Peyer's patch (tissue), 4 donors: ENCODE measurements at regions not wholly inside any gene's neighbourhood (a gene's known extent, or its start where the extent isn't known, plus 50 kb on each side); places are given as distances from the start of the nearest gene placed in this dataset.

Experiments
- POLR2A ChIP-seq, 2 donors: fragments of 450-650 bp; IDR thresholded peaks; one replicate each; pipeline ENCODE4 v1.5.1; 2017; ENCODE audit warnings: antibody characterized with exemption in 2 of 2, mild to moderate bottlenecking in 2 of 2, moderate library complexity in 2 of 2
- TF ChIP-seq, protein P1 (sequence below), 6 experiments: fragments of 450-650 bp in 4 of 6; fragments of 200-600 bp in 2 of 6; sonication (generic) in 1 of 6; IDR thresholded peaks; one replicate each; pipeline ENCODE4 v1.5.1; 2017 to 2019; ENCODE audit warnings: antibody characterized with exemption in 6 of 6, mild to moderate bottlenecking in 3 of 6, moderate library complexity in 1 of 6

DNA sequence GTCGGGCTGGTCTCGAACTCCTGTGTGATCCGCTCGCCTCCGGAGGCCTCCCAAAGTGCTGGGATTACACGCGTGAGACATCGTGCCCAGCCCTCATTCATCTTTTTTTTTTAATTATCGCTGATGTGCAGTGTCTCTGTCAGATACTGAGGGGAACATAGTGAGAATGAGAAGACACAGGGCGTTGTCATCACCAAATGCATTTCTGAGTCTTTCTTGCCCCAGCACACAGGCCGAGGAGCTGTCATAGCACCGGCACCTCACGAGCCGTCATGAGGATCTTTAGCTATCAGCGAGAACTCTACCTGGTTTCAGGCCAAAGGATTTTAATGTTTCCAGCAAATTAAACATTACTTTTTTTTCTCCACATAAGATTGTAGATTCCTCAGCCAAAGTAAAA lies 548.0 kb upstream of the SOX11 start:
- TF ChIP-seq, protein P1, sequence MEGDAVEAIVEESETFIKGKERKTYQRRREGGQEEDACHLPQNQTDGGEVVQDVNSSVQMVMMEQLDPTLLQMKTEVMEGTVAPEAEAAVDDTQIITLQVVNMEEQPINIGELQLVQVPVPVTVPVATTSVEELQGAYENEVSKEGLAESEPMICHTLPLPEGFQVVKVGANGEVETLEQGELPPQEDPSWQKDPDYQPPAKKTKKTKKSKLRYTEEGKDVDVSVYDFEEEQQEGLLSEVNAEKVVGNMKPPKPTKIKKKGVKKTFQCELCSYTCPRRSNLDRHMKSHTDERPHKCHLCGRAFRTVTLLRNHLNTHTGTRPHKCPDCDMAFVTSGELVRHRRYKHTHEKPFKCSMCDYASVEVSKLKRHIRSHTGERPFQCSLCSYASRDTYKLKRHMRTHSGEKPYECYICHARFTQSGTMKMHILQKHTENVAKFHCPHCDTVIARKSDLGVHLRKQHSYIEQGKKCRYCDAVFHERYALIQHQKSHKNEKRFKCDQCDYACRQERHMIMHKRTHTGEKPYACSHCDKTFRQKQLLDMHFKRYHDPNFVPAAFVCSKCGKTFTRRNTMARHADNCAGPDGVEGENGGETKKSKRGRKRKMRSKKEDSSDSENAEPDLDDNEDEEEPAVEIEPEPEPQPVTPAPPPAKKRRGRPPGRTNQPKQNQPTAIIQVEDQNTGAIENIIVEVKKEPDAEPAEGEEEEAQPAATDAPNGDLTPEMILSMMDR (IDR thresholded peaks at IDR 0.05) = no peak
- no peak for TF ChIP-seq POLR2A (IDR thresholded peaks at IDR 0.05)
